ENCODE measurements at regions not wholly inside any gene's neighbourhood (a gene's known extent, or its start where the extent isn't known, plus 50 kb on each side); places are given as distances from the start of the nearest gene placed in this dataset.

GRCh38 chr19:27694361-27695055, 1518.4 kb downstream of the UQCRFS1 start:
- no peaks in the 10 kb centered on the region for H3K27me3 ChIP-seq (ENCODE audit: insufficient read depth, poor library complexity, severe bottlenecking)
- no peak for DNase-seq (ENCODE audit: low read depth in 1 of 2, low spot score in 1 of 2)
- no peak overlapping the region for H3K27ac ChIP-seq (replicated peaks)
- TF ChIP-seq REST (IDR thresholded peaks at IDR 0.05; ENCODE audit: insufficient replicate concordance, low read depth) (no peak), GABPA (IDR thresholded peaks at IDR 0.05; ENCODE audit: low read depth) (no peak), CTCF (IDR thresholded peaks at IDR 0.05; ENCODE audit: insufficient read depth, low read length) (no peak), POLR2AphosphoS5 (IDR thresholded peaks at IDR 0.05; ENCODE audit: low read depth) (no peak)
- no peak overlapping the region for H3K4me3 ChIP-seq (replicated peaks; ENCODE audit: insufficient read depth, low read length)

GRCh38 chr19:27691991-27692390, 1521.0 kb downstream of the UQCRFS1 start:
- Histone ChIP-seq H3K4me3 (replicated peaks; ENCODE audit: insufficient read depth, low read length) (no peak overlapping the region), H3K27me3 (ENCODE audit: insufficient read depth, poor library complexity, severe bottlenecking) (no peaks in the 10 kb centered on the region), H3K27ac (replicated peaks) (no peak overlapping the region)
- no peak for TF ChIP-seq REST (IDR thresholded peaks at IDR 0.05; ENCODE audit: insufficient replicate concordance, low read depth)
- no peak for TF ChIP-seq CTCF (IDR thresholded peaks at IDR 0.05; ENCODE audit: insufficient read depth, low read length)
- TF ChIP-seq GABPA (IDR thresholded peaks at IDR 0.05; ENCODE audit: low read depth): no peak
- TF ChIP-seq POLR2AphosphoS5 (IDR thresholded peaks at IDR 0.05; ENCODE audit: low read depth): no peak
- TF ChIP-seq SPI1 (IDR thresholded peaks at IDR 0.05; ENCODE audit: borderline replicate concordance, low read depth): no peak
- no peak for DNase-seq (ENCODE audit: low read depth in 1 of 2, low spot score in 1 of 2)

- TF ChIP-seq CTCF (IDR thresholded peaks at IDR 0.05; ENCODE audit: insufficient read depth, low read length): no peak
- TF ChIP-seq REST (IDR thresholded peaks at IDR 0.05; ENCODE audit: insufficient replicate concordance, low read depth): no peak
- TF ChIP-seq GABPA (IDR thresholded peaks at IDR 0.05; ENCODE audit: low read depth): no peak
- TF ChIP-seq POLR2AphosphoS5 (IDR thresholded peaks at IDR 0.05; ENCODE audit: low read depth): no peak
- TF ChIP-seq SPI1 (IDR thresholded peaks at IDR 0.05; ENCODE audit: borderline replicate concordance, low read depth): no peak
- Histone ChIP-seq H3K27me3 (ENCODE audit: insufficient read depth, poor library complexity, severe bottlenecking) (no peaks in the 10 kb centered on the region), H3K4me3 (replicated peaks; ENCODE audit: insufficient read depth, low read length) (no peak overlapping the region), H3K27ac (replicated peaks) (no peak overlapping the region)
- DNase-seq (ENCODE audit: low read depth in 1 of 2, low spot score in 1 of 2): no peak
Observed at GRCh38 chr19:27689734-27690241, 1523.2 kb downstream of the UQCRFS1 start.
